Fibroblast of skin of abdomen (primary cell): ENCODE measurements at regions not wholly inside any gene's neighbourhood (a gene's known extent, or its start where the extent isn't known, plus 50 kb on each side); places are given as distances from the start of the nearest gene placed in this dataset.
A peak's percentile ranks its signal among the peaks of the same experiment; 100 is the strongest.

Experiments
- DNase-seq: peaks from one replicate; pipeline ENCODE4 v3.0.0-alpha.2; 2013

DNA sequence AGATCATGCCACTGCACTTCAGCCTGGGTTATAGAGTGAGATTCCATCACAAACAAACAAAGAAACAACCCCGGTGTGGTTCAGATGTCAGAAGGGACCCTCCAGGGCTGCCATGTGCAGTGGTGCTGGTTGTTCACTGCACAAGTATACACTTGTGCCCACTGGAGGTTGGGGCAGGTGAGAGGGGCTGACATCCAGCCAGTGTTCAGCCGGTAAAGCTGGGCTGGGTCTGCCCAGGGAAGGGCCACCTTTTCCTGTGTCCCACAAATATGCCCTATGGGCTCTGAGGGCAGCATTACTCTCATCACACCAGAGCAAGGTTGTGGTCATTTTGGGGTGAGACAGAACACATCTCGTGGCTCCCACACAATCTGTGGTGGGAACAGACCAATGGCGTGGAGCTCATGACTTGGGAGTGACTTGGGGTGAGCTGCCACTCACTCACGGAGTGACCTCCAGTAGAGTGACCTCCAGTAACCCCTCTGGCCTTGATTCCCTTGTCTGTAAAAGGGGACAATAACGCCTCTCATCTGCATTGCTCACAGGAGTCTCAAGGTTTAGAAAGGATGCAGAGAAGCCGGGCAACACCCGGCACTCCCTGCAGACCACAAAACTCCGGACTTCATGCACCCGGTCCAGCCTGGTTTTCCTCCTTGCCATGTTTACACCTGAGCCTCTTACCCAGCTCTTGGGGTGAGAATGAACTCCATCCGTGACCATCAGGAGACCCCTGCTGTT lies 69.0 kb upstream of the VRK1 start:
- no peak for DNase-seq

GRCh38 chr14:96729889-96730288 lies 67.3 kb upstream of the VRK1 start:
- no peak for DNase-seq

GRCh38 chr14:96730386-96730785 lies 66.8 kb upstream of the VRK1 start:
- DNase-seq, result no peak

GRCh38 chr14:96734076-96734622 lies 63.0 kb upstream of the VRK1 start:
- DNase-seq, result no peak

- DNase-seq, result no peak
Measured at GRCh38 chr14:96735526-96735925, 61.7 kb upstream of the VRK1 start.

DNA sequence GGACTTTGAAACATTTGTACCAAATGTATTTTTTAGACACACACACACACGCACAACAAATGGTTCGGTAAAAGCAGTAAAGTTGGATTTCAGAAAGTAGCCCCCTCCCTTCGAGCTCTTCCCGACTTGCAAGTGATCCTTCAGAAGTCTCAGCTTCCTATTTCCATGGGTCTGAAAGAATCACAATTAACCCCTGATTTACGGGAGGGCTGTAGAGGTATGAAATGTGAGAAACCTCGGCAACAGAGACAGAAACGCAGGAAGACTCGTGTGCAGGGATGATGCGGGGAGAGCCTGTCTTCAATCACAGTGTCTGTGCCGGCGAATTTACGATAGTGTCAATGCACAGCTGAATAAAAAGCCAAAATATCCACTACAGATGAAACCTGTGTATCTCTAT lies 60.7 kb upstream of the VRK1 start:
- no peak for DNase-seq

GRCh38 chr14:96737881-96738280 lies 59.3 kb upstream of the VRK1 start:
- DNase-seq, result no peak

GRCh38 chr14:96739200-96739910 lies 57.8 kb upstream of the VRK1 start:
- no peak for DNase-seq

- DNase-seq, result peak; percentile 29
Measured at GRCh38 chr14:96741151-96741977, 55.8 kb upstream of the VRK1 start.

GRCh38 chr14:96744262-96744661 lies 52.9 kb upstream of the VRK1 start:
- no peak for DNase-seq

DNA sequence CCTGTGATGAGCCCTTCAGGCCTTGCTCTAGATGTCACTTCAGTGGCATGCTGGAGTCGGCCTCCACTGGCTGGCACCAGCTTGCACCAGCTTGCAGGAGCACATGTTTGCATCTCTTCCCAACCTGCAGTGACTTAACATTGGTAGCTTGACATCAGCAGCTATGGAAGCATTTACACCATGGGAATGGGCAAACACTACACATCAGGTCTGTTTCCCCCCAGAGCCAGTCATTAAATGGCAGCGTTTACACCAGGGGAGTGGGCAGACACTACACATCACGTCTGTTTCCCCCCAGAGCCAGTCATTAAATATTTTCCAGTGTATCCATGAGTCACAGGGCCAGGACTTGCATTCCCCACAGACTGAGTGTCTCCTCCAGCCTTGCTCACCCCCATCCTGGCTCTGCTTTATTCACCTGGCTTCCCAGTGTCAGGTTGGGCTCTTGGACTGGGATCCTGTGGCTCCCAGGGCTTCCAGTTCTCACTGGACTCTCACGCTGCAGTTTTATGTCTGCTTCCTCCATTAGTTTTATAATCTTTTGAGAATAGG lies 51.6 kb upstream of the VRK1 start:
- no peak for DNase-seq

DNA sequence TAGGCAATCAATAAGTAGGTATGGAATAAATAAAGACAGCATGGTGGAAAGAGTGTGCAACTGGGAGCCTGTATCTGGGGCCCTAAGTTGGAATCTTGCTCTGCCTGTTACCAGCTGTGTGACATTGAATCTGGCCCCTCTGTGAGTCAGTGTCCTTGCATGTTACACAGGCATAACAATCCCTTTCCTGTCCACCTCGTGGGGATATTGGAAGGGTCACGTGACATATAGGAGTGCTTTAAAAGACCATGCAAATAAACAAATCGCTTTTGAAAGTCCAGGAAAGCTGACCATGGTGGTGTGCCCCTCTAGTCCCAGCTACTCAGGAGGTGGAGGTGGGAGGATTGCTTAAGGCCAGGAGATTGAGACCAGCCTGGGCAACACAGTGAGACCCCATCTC lies 51.1 kb upstream of the VRK1 start:
- no peak for DNase-seq

GRCh38 chr14:96747006-96747405 lies 50.2 kb upstream of the VRK1 start:
- DNase-seq, result no peak
